SU-DHL-6 (cell line): ENCODE measurements at regions not wholly inside any gene's neighbourhood (a gene's known extent, or its start where the extent isn't known, plus 50 kb on each side); places are given as distances from the start of the nearest gene placed in this dataset.

ENCODE experiments used
- H2AFZ ChIP-seq: fragments of 200-600 bp; sonication (generic); 2 replicates; pipeline ENCODE4 v1.6.1; 2014; ENCODE audit warnings: low read depth, mild to moderate bottlenecking, moderate library complexity, mixed read lengths, antibody characterized with exemption, low read length; ENCODE audit not compliant: severe bottlenecking
- H3F3A ChIP-seq: fragments of 200-600 bp; shearing (Covaris generic); 2 replicates; pipeline ENCODE4 v1.6.0; 2016; ENCODE audit warnings: antibody characterized with exemption, mild to moderate bottlenecking; ENCODE audit not compliant: insufficient read depth
- H3K27ac ChIP-seq: fragments of 200-600 bp; sonication (generic); 2 replicates; pipeline ENCODE4 v1.5.1; 2016; ENCODE audit warnings: low read depth, mild to moderate bottlenecking, low read length, moderate library complexity, mixed read lengths
- H3K27me3 ChIP-seq: fragments of 200-600 bp; sonication (generic), shearing (Covaris generic); 2 replicates; pipeline ENCODE4 v1.6.0; 2014; ENCODE audit warnings: mild to moderate bottlenecking, low read length
- H3K36me3 ChIP-seq: fragments of 200-600 bp; sonication (generic); 2 replicates; pipeline ENCODE4 v1.6.1; 2014; ENCODE audit warnings: mild to moderate bottlenecking, low read length, mixed read lengths
- H3K4me2 ChIP-seq: fragments of 300-600, 200-600 bp; shearing (Covaris generic), sonication (generic); 2 replicates; pipeline ENCODE4 v1.6.0; 2014; ENCODE audit warnings: low read length, low read depth, mild to moderate bottlenecking; ENCODE audit not compliant: poor library complexity, severe bottlenecking
- H3K4me3 ChIP-seq: fragments of 200-600 bp; sonication (generic); 2 replicates; pipeline ENCODE4 v1.5.1; 2014; ENCODE audit warnings: antibody characterized with exemption, low read length, mild to moderate bottlenecking, mixed read lengths; ENCODE audit not compliant: insufficient read depth, poor library complexity, severe bottlenecking
- H3K79me2 ChIP-seq: fragments of 200-600 bp; sonication (generic); 2 replicates; pipeline ENCODE4 v1.6.1; 2014; ENCODE audit warnings: mild to moderate bottlenecking, low read length, moderate library complexity; ENCODE audit not compliant: insufficient read depth
- H3K9ac ChIP-seq: fragments of 200-600 bp; sonication (generic); 2 replicates; pipeline ENCODE4 v1.7.0; 2014; ENCODE audit warnings: mild to moderate bottlenecking, low read length
- H3K9me2 ChIP-seq: fragments of 200-600 bp; sonication (generic); replicated peaks from 2 replicates; pipeline ENCODE4 v1.6.1; 2014; ENCODE audit warnings: low read length; ENCODE audit not compliant: insufficient read depth
- H3K9me3 ChIP-seq: fragments of 200-600 bp; sonication (generic); 2 replicates; pipeline ENCODE4 v1.6.1; 2014; ENCODE audit warnings: low read length, mixed read lengths; ENCODE audit not compliant: insufficient read depth
- H4K20me1 ChIP-seq: fragments of 200-600 bp; sonication (generic); 2 replicates; pipeline ENCODE4 v1.6.1; 2014; ENCODE audit warnings: low read depth, mild to moderate bottlenecking, antibody characterized with exemption, low read length, moderate library complexity, mixed read lengths
- CTCF ChIP-seq: fragments of 200-600 bp; sonication (generic); IDR thresholded peaks from one replicate; pipeline ENCODE4 v1.5.1; 2017; ENCODE audit warnings: antibody characterized with exemption, mild to moderate bottlenecking, low read length, moderate library complexity; ENCODE audit not compliant: insufficient read depth, poor library complexity, severe bottlenecking
- EZH2phosphoT487 ChIP-seq: fragments of 200-600 bp; sonication (generic), shearing (Covaris generic); conservative IDR thresholded peaks from 2 replicates; pipeline ENCODE4 v1.6.1; 2018; ENCODE audit warnings: mild to moderate bottlenecking, antibody characterized with exemption, low read length, moderate library complexity, mixed read lengths

- Histone ChIP-seq H2AFZ (no peak overlapping the region), H3K9me2 (no peaks in the 10 kb centered on the region), H3K27ac (no peak overlapping the region), H3K9ac (no peak overlapping the region), H3K79me2 (no peaks in the 10 kb centered on the region), H3F3A (no peaks in the 10 kb centered on the region), H3K4me3 (no peak overlapping the region), H3K27me3 (no peaks in the 10 kb centered on the region), H3K4me2 (no peak overlapping the region), H3K9me3 (no peaks in the 10 kb centered on the region), H4K20me1 (no peaks in the 10 kb centered on the region), H3K36me3 (no peaks in the 10 kb centered on the region)
- TF ChIP-seq CTCF = no peak
These were observed 396.2 kb downstream of the BUD13 start for GRCh38 chr11:116376547-116376946.

GRCh38 chr11:116376054-116376453 is 396.7 kb downstream of the BUD13 start:
- Histone ChIP-seq H3F3A (no peaks in the 10 kb centered on the region), H3K36me3 (no peaks in the 10 kb centered on the region), H3K9me2 (no peaks in the 10 kb centered on the region), H3K4me3 (no peak overlapping the region), H3K4me2 (no peak overlapping the region), H3K9ac (no peak overlapping the region), H3K27me3 (no peaks in the 10 kb centered on the region), H3K79me2 (no peaks in the 10 kb centered on the region), H3K27ac (no peak overlapping the region), H2AFZ (no peak overlapping the region), H4K20me1 (no peaks in the 10 kb centered on the region), H3K9me3 (no peaks in the 10 kb centered on the region)
- TF ChIP-seq EZH2phosphoT487 = no peak
- TF ChIP-seq CTCF = no peak

GRCh38 chr11:116375221-116375620 is 397.6 kb downstream of the BUD13 start:
- Histone ChIP-seq H3K4me2 (no peak overlapping the region), H2AFZ (no peak overlapping the region), H3K27me3 (no peaks in the 10 kb centered on the region), H3K27ac (no peak overlapping the region), H3K36me3 (no peaks in the 10 kb centered on the region), H3K9me3 (no peaks in the 10 kb centered on the region), H3K9me2 (no peaks in the 10 kb centered on the region), H3K79me2 (no peaks in the 10 kb centered on the region), H3F3A (no peaks in the 10 kb centered on the region), H4K20me1 (no peaks in the 10 kb centered on the region), H3K9ac (no peak overlapping the region), H3K4me3 (no peak overlapping the region)
- TF ChIP-seq EZH2phosphoT487 (no peak), CTCF (no peak)

- H3K9ac ChIP-seq = no peak overlapping the region
- no peaks in the 10 kb centered on the region for H4K20me1 ChIP-seq
- no peak overlapping the region for H3K4me3 ChIP-seq
- H3F3A ChIP-seq = no peaks in the 10 kb centered on the region
- no peaks in the 10 kb centered on the region for H3K36me3 ChIP-seq
- H3K27me3 ChIP-seq = no peaks in the 10 kb centered on the region
- no peak overlapping the region for H3K4me2 ChIP-seq
- no peak for TF ChIP-seq CTCF
- TF ChIP-seq EZH2phosphoT487 = no peak
- no peaks in the 10 kb centered on the region for H3K9me2 ChIP-seq
- no peak overlapping the region for H3K27ac ChIP-seq
- no peak overlapping the region for H2AFZ ChIP-seq
- no peaks in the 10 kb centered on the region for H3K9me3 ChIP-seq
- no peaks in the 10 kb centered on the region for H3K79me2 ChIP-seq
These were observed 398.7 kb downstream of the BUD13 start for GRCh38 chr11:116374085-116374484.
